ENCODE measurements at regions not wholly inside any gene's neighbourhood (a gene's known extent, or its start where the extent isn't known, plus 50 kb on each side); places are given as distances from the start of the nearest gene placed in this dataset.

- Histone ChIP-seq H3K36me3 (no peaks in the 10 kb centered on the region), H3K9ac (ENCODE audit: low read depth in 2 of 2, low read length in 2 of 2) (no peak overlapping the region), H3K27me3 (no peaks in the 10 kb centered on the region), H3K4me3 (no peak overlapping the region), H3K4me1 (no peaks in the 10 kb centered on the region), H3K27ac (no peak overlapping the region), H3K9me3 (no peaks in the 10 kb centered on the region)
- no peak for DNase-seq
- TF ChIP-seq CTCF (IDR thresholded peaks at IDR 0.05), result no peak
- intact Hi-C loops (cut with DNase I), result no loop called here
Measured at GRCh38 chr17:72344613-72345012, 223.8 kb downstream of the SOX9 start.

- Histone ChIP-seq H3K4me1 (no peaks in the 10 kb centered on the region), H3K4me3 (no peak overlapping the region), H3K9ac (ENCODE audit: low read depth in 2 of 2, low read length in 2 of 2) (no peak overlapping the region), H3K36me3 (no peaks in the 10 kb centered on the region), H3K9me3 (no peaks in the 10 kb centered on the region), H3K27me3 (no peaks in the 10 kb centered on the region), H3K27ac (no peak overlapping the region)
- intact Hi-C loops (cut with DNase I), result no loop called here
- DNase-seq, result peak; percentile 27
- no peak for TF ChIP-seq CTCF (IDR thresholded peaks at IDR 0.05)
Measured at GRCh38 chr17:72345088-72345487, 224.3 kb downstream of the SOX9 start.

- TF ChIP-seq CTCF (IDR thresholded peaks at IDR 0.05), result no peak
- no peaks in the 10 kb centered on the region for H3K36me3 ChIP-seq
- no peaks in the 10 kb centered on the region for H3K9me3 ChIP-seq
- no peak overlapping the region for H3K27ac ChIP-seq
- intact Hi-C loops (cut with DNase I), result no loop called here
- H3K4me3 ChIP-seq, result no peak overlapping the region
- no peaks in the 10 kb centered on the region for H3K4me1 ChIP-seq
- no peaks in the 10 kb centered on the region for H3K27me3 ChIP-seq
- DNase-seq, result no peak
- H3K9ac ChIP-seq (ENCODE audit: low read depth in 2 of 2, low read length in 2 of 2), result no peak overlapping the region
Measured at GRCh38 chr17:72345536-72345935, 224.7 kb downstream of the SOX9 start.

GRCh38 chr17:72346306-72346705 lies 225.5 kb downstream of the SOX9 start:
- intact Hi-C loops (cut with DNase I), result no loop called here
- no peak for TF ChIP-seq CTCF (IDR thresholded peaks at IDR 0.05)
- Histone ChIP-seq H3K27me3 (no peaks in the 10 kb centered on the region), H3K4me1 (no peaks in the 10 kb centered on the region), H3K36me3 (no peaks in the 10 kb centered on the region), H3K9me3 (no peaks in the 10 kb centered on the region), H3K4me3 (no peak overlapping the region), H3K9ac (ENCODE audit: low read depth in 2 of 2, low read length in 2 of 2) (no peak overlapping the region), H3K27ac (no peak overlapping the region)
- DNase-seq, result no peak

- Histone ChIP-seq H3K4me3 (no peak overlapping the region), H3K4me1 (no peaks in the 10 kb centered on the region), H3K27ac (no peak overlapping the region), H3K9ac (ENCODE audit: low read depth in 2 of 2, low read length in 2 of 2) (no peak overlapping the region), H3K36me3 (no peaks in the 10 kb centered on the region), H3K27me3 (no peaks in the 10 kb centered on the region), H3K9me3 (no peaks in the 10 kb centered on the region)
- TF ChIP-seq CTCF (IDR thresholded peaks at IDR 0.05), result no peak
- intact Hi-C loops (cut with DNase I), result no loop called here
- no peak for DNase-seq
Measured at GRCh38 chr17:72349011-72349410, 228.2 kb downstream of the SOX9 start.

GRCh38 chr17:72349491-72349995 lies 228.7 kb downstream of the SOX9 start:
- TF ChIP-seq CTCF (IDR thresholded peaks at IDR 0.05), result no peak

More at GRCh38 chr17:72349491-72349995, 228.7 kb downstream of the SOX9 start:
- Histone ChIP-seq H3K4me3 (no peak overlapping the region), H3K27me3 (no peaks in the 10 kb centered on the region), H3K4me1 (no peaks in the 10 kb centered on the region), H3K36me3 (no peaks in the 10 kb centered on the region), H3K9ac (ENCODE audit: low read depth in 2 of 2, low read length in 2 of 2) (no peak overlapping the region), H3K9me3 (no peaks in the 10 kb centered on the region), H3K27ac (no peak overlapping the region)
- no peak for DNase-seq
- intact Hi-C loops (cut with DNase I), result no loop called here

Data from colonic mucosa (tissue), 4 donors.